ENCODE measurements at regions not wholly inside any gene's neighbourhood (a gene's known extent, or its start where the extent isn't known, plus 50 kb on each side); places are given as distances from the start of the nearest gene placed in this dataset.

- no peak overlapping the region for H3K9ac ChIP-seq (ENCODE audit: insufficient read depth in 1 of 2, low read depth in 2 of 2, low read length in 2 of 2)
- intact Hi-C loops (cut with micrococcal nuclease) = no loop called here
- H3K4me3 ChIP-seq = no peak overlapping the region
- H3K4me1 ChIP-seq (replicated peaks in 1 of 2; ENCODE audit: control insufficient read depth in 2 of 2, insufficient read depth in 2 of 2, low read length in 2 of 2) = no peaks in the 10 kb centered on the region
- no peak overlapping the region for H3K4me2 ChIP-seq (ENCODE audit: insufficient read depth, low read length)
- in situ Hi-C loops (cut with MboI) = no loop called here
- CTCF ChIA-PET (ENCODE audit: low intra/inter-chr PET ratio) = no interaction called here
- DNase-seq (ENCODE audit: extremely low read depth in 1 of 4, low spot score in 3 of 4) (no peak), FAIRE-seq (no peak), ATAC-seq (no peak)
- no peak overlapping the region for H3K27ac ChIP-seq (ENCODE audit: extremely low read depth, low read depth, low read length)
- no peaks in the 10 kb centered on the region for H4K20me1 ChIP-seq (replicated peaks; ENCODE audit: control insufficient read depth, insufficient read depth, low read length)
- H3K9me3 ChIP-seq (replicated peaks; ENCODE audit: control insufficient read depth, insufficient read depth, low read depth, low read length) = no peaks in the 10 kb centered on the region
- H3K36me3 ChIP-seq (ENCODE audit: control insufficient read depth, insufficient read depth, low read length) = no peaks in the 10 kb centered on the region
- POLR2A ChIA-PET = no interaction called here
- TF ChIP-seq ZNF146 (CRISPR knock-in tag; IDR thresholded peaks at IDR 0.05; ENCODE audit: unreplicated experiment) (no peak), ZNF197 (CRISPR knock-in tag; IDR thresholded peaks at IDR 0.05; ENCODE audit: low read depth) (no peak), MLLT1 (IDR thresholded peaks at IDR 0.05) (no peak), NR2C2 (CRISPR knock-in tag; IDR thresholded peaks at IDR 0.05) (no peak), NR2C2 (tag; IDR thresholded peaks at IDR 0.05) (no peak), THAP12 (CRISPR knock-in tag; IDR thresholded peaks at IDR 0.05) (no peak), HCFC1 (IDR thresholded peaks at IDR 0.05; ENCODE audit: low read depth, low read length) (no peak)
- H2AFZ ChIP-seq (ENCODE audit: low read depth, low read length) = no peak overlapping the region
- 5% methylated on average over 2 of the region's 2 CpGs for WGBS (ENCODE audit: insufficient coverage, low coverage, missing lambda C conversion rate)
- BruUV-seq (replicated peaks) = no TSS peak
- H3K27me3 ChIP-seq (ENCODE audit: control insufficient read depth in 2 of 2, insufficient read depth in 2 of 2, low read length in 2 of 2) = no peaks in the 10 kb centered on the region
- H3K79me2 ChIP-seq (ENCODE audit: control insufficient read depth, insufficient read depth, low read length) = no peaks in the 10 kb centered on the region
- H3K9me1 ChIP-seq (ENCODE audit: control insufficient read depth, insufficient read depth, low read length) = no peaks in the 10 kb centered on the region
Observed at GRCh38 chr3:87132801-87133200, 94.3 kb upstream of the CHMP2B start.

All from K562 (cell line).